ENCODE measurements at regions not wholly inside any gene's neighbourhood (a gene's known extent, or its start where the extent isn't known, plus 50 kb on each side); places are given as distances from the start of the nearest gene placed in this dataset.

GRCh38 chr5:91433861-91434260 is 50.7 kb upstream of the ARRDC3 start:
- no peak overlapping the region for H3K4me2 ChIP-seq (ENCODE audit: extremely low read depth, insufficient read depth, low read length)
- TF ChIP-seq CTCF (conservative IDR thresholded peaks at IDR 0.05 in 1 of 2, IDR thresholded peaks at IDR 0.05 in 1 of 2; ENCODE audit: low read depth in 1 of 2, low read length in 2 of 2) (no peak), EZH2 (IDR thresholded peaks at IDR 0.05; ENCODE audit: low read length, missing control alignments) (no peak)
- H2AFZ ChIP-seq (ENCODE audit: low read length) = no peak overlapping the region
- H3K27ac ChIP-seq (ENCODE audit: insufficient read depth, low read length) = no peak overlapping the region
- H3K4me1 ChIP-seq (ENCODE audit: control insufficient read depth, extremely low read depth, insufficient read depth, low read length) = no peaks in the 10 kb centered on the region
- H3K4me3 ChIP-seq (replicated peaks in 1 of 4; ENCODE audit: control extremely low read depth in 1 of 4, insufficient read depth in 1 of 4, low read depth in 3 of 4, low read length in 4 of 4) = no peak overlapping the region
- no peak overlapping the region for H3K9ac ChIP-seq (ENCODE audit: insufficient read depth, low read length)
- no peak for DNase-seq (ENCODE audit: low read depth in 2 of 2)
- H3K27me3 ChIP-seq (ENCODE audit: control insufficient read depth, insufficient read depth, low read length) = no peaks in the 10 kb centered on the region
- no peaks in the 10 kb centered on the region for H3K79me2 ChIP-seq (ENCODE audit: control insufficient read depth, insufficient read depth, low read length)
- H3K36me3 ChIP-seq (ENCODE audit: control insufficient read depth, insufficient read depth, low read length) = no peaks in the 10 kb centered on the region
- H4K20me1 ChIP-seq (ENCODE audit: control insufficient read depth, extremely low read depth, insufficient read depth, low read length) = no peaks in the 10 kb centered on the region
- H3K9me3 ChIP-seq (ENCODE audit: control insufficient read depth, insufficient read depth, low read depth, low read length) = no peaks in the 10 kb centered on the region

Measured in fibroblast of lung (primary cell).